ENCODE measurements at regions not wholly inside any gene's neighbourhood (a gene's known extent, or its start where the extent isn't known, plus 50 kb on each side); places are given as distances from the start of the nearest gene placed in this dataset.

GRCh38 chr1:25140073-25140797 is 92.1 kb downstream of the SYF2 start:
- no peaks in the 10 kb centered on the region for H3K9me3 ChIP-seq (ENCODE audit: low read depth)
- H2AFZ ChIP-seq = no peak overlapping the region
- TF ChIP-seq, protein P1, sequence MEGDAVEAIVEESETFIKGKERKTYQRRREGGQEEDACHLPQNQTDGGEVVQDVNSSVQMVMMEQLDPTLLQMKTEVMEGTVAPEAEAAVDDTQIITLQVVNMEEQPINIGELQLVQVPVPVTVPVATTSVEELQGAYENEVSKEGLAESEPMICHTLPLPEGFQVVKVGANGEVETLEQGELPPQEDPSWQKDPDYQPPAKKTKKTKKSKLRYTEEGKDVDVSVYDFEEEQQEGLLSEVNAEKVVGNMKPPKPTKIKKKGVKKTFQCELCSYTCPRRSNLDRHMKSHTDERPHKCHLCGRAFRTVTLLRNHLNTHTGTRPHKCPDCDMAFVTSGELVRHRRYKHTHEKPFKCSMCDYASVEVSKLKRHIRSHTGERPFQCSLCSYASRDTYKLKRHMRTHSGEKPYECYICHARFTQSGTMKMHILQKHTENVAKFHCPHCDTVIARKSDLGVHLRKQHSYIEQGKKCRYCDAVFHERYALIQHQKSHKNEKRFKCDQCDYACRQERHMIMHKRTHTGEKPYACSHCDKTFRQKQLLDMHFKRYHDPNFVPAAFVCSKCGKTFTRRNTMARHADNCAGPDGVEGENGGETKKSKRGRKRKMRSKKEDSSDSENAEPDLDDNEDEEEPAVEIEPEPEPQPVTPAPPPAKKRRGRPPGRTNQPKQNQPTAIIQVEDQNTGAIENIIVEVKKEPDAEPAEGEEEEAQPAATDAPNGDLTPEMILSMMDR (IDR thresholded peaks at IDR 0.05; ENCODE audit: poor library complexity) = no peak
- TF ChIP-seq EZH2phosphoT487 (IDR thresholded peaks at IDR 0.05; ENCODE audit: low read depth, severe bottlenecking, unreplicated experiment) (no peak), EZH2 (IDR thresholded peaks at IDR 0.05; ENCODE audit: borderline replicate concordance) (no peak)
- no peaks in the 10 kb centered on the region for H3K9me2 ChIP-seq (replicated peaks; ENCODE audit: insufficient read depth)
- H3K79me2 ChIP-seq = no peaks in the 10 kb centered on the region
- H3K36me3 ChIP-seq (replicated peaks; ENCODE audit: insufficient read depth, low read depth) = no peaks in the 10 kb centered on the region
- DNase-seq (ENCODE audit: low spot score) = peak; percentile 36
- H3K4me3 ChIP-seq = no peak overlapping the region
- no peaks in the 10 kb centered on the region for H3K27me3 ChIP-seq
- H3K4me2 ChIP-seq = no peak overlapping the region
- H3K27ac ChIP-seq = no peak overlapping the region
- H3K4me1 ChIP-seq (ENCODE audit: insufficient read depth) = no peaks in the 10 kb centered on the region
- WGBS (ENCODE audit: low lambda C conversion rate, missing lambda C conversion rate) = 59% methylated on average over 15 of the region's 15 CpGs
- H4K20me1 ChIP-seq (ENCODE audit: insufficient read depth, poor library complexity, severe bottlenecking) = no peaks in the 10 kb centered on the region

DNA sequence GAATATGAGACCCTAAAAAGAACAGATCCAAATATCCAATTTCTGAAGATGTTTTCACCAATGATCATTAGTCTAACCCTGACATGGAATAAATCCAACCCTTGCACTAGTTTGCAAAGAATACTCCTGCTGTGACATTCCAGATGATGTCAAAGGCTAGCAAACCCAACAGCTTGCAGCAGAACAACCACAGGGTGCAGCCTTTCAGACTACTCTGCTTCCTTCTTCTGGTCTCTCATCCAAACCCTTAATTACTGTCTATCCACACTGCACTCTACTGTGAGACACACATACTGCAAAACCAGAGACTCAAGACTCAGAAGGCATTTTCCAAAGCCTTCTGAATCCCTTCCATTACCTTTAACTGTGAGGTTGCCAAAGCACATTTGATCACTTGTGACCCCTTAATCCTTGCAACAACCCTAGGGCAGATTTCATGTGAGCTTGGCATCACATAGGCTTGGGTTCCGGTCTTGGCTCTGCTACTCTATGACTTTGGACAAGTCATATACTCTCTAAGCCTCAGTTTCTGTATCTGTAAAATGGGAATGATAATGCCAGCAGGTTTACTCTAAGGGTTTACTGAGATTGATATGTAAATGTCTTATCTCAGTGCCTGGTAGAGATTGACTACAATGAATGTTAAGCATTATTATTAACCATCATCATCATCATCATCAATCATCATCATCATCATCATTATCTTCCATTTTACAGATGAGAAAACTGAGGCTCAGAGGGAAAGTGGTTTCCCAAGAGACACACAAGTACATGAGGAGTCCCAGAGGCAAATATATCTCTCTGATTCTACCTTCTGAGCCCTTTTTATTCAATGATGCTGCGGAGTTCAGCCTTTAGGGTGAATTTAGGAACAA is 94.5 kb downstream of the SYF2 start:
- Histone ChIP-seq H4K20me1 (ENCODE audit: insufficient read depth, poor library complexity, severe bottlenecking) (no peaks in the 10 kb centered on the region), H3K27ac (no peak overlapping the region), H3K27me3 (no peaks in the 10 kb centered on the region), H3K36me3 (replicated peaks; ENCODE audit: insufficient read depth, low read depth) (no peaks in the 10 kb centered on the region), H3K4me3 (no peak overlapping the region), H3K4me2 (no peak overlapping the region), H2AFZ (no peak overlapping the region), H3K9me3 (ENCODE audit: low read depth) (no peaks in the 10 kb centered on the region), H3K4me1 (ENCODE audit: insufficient read depth) (no peaks in the 10 kb centered on the region), H3K79me2 (no peaks in the 10 kb centered on the region), H3K9me2 (replicated peaks; ENCODE audit: insufficient read depth) (no peaks in the 10 kb centered on the region)
- 88% methylated on average over 2 of the region's 2 CpGs for WGBS (ENCODE audit: low lambda C conversion rate, missing lambda C conversion rate)
- no peak for DNase-seq (ENCODE audit: low spot score)
- no peak for TF ChIP-seq EZH2phosphoT487 (IDR thresholded peaks at IDR 0.05; ENCODE audit: low read depth, severe bottlenecking, unreplicated experiment)
- no peak for TF ChIP-seq EZH2 (IDR thresholded peaks at IDR 0.05; ENCODE audit: borderline replicate concordance)
- TF ChIP-seq, protein P1 (IDR thresholded peaks at IDR 0.05; ENCODE audit: poor library complexity) = no peak

DNA sequence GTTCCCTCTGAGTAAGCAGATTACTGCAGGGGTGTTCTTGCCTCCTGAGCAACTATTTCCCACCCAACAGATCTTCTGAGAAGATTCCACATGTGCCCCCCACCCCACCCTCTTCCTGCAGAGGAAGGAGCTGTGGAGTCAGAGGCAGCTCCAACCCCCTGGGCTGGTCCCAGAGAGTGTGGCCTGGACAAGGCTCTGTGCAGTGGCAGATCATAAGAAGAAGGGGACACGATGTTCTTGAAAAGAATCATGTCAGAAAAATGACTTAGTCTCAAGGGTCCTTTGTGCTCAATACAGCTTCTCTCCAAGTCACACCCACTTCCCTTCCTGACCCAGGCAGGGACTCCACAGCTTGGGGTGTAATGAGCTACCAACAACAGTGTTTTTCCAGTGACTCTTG is 95.2 kb downstream of the SYF2 start:
- H3K27me3 ChIP-seq = no peaks in the 10 kb centered on the region
- no peaks in the 10 kb centered on the region for H3K79me2 ChIP-seq
- no peaks in the 10 kb centered on the region for H4K20me1 ChIP-seq (ENCODE audit: insufficient read depth, poor library complexity, severe bottlenecking)
- no peak overlapping the region for H3K27ac ChIP-seq
- H3K36me3 ChIP-seq (replicated peaks; ENCODE audit: insufficient read depth, low read depth) = no peaks in the 10 kb centered on the region
- no peak overlapping the region for H3K4me2 ChIP-seq
- WGBS (ENCODE audit: low lambda C conversion rate, missing lambda C conversion rate) = 90% methylated on average over 1 of the region's 1 CpG
- H3K9me3 ChIP-seq (ENCODE audit: low read depth) = no peaks in the 10 kb centered on the region
- TF ChIP-seq, protein P1 (IDR thresholded peaks at IDR 0.05; ENCODE audit: poor library complexity) = no peak
- no peak for TF ChIP-seq EZH2phosphoT487 (IDR thresholded peaks at IDR 0.05; ENCODE audit: low read depth, severe bottlenecking, unreplicated experiment)
- no peak for TF ChIP-seq EZH2 (IDR thresholded peaks at IDR 0.05; ENCODE audit: borderline replicate concordance)
- no peaks in the 10 kb centered on the region for H3K4me1 ChIP-seq (ENCODE audit: insufficient read depth)
- H3K4me3 ChIP-seq = no peak overlapping the region
- no peak for DNase-seq (ENCODE audit: low spot score)
- H2AFZ ChIP-seq = no peak overlapping the region
- no peaks in the 10 kb centered on the region for H3K9me2 ChIP-seq (replicated peaks; ENCODE audit: insufficient read depth)
